ENCODE measurements at regions not wholly inside any gene's neighbourhood (a gene's known extent, or its start where the extent isn't known, plus 50 kb on each side); places are given as distances from the start of the nearest gene placed in this dataset.

GRCh38 chr5:145062280-145063062 is 772.7 kb downstream of the PRELID2 start:
- H3K4me3 ChIP-seq (ENCODE audit: low read length): no peak overlapping the region
- no peak for TF ChIP-seq CTCF (conservative IDR thresholded peaks at IDR 0.05; ENCODE audit: low read length)
- DNase-seq (ENCODE audit: low read depth): peak; percentile 1

GRCh38 chr5:145056800-145057199 is 778.3 kb downstream of the PRELID2 start:
- H3K4me3 ChIP-seq (ENCODE audit: low read length): no peak overlapping the region
- no peak for DNase-seq (ENCODE audit: low read depth)
- TF ChIP-seq CTCF (conservative IDR thresholded peaks at IDR 0.05; ENCODE audit: low read length): no peak

GRCh38 chr5:145050181-145050580 is 785.0 kb downstream of the PRELID2 start:
- no peak for TF ChIP-seq CTCF (conservative IDR thresholded peaks at IDR 0.05; ENCODE audit: low read length)
- DNase-seq (ENCODE audit: low read depth): no peak
- H3K4me3 ChIP-seq (ENCODE audit: low read length): no peak overlapping the region

GRCh38 chr5:145044970-145045369 is 790.2 kb downstream of the PRELID2 start:
- H3K4me3 ChIP-seq (ENCODE audit: low read length): no peak overlapping the region
- TF ChIP-seq CTCF (conservative IDR thresholded peaks at IDR 0.05; ENCODE audit: low read length): no peak
- DNase-seq (ENCODE audit: low read depth): no peak

GRCh38 chr5:145028626-145029025 is 806.5 kb downstream of the PRELID2 start:
- no peak for DNase-seq (ENCODE audit: low read depth)
- no peak for TF ChIP-seq CTCF (conservative IDR thresholded peaks at IDR 0.05; ENCODE audit: low read length)
- no peak overlapping the region for H3K4me3 ChIP-seq (ENCODE audit: low read length)

- DNase-seq (ENCODE audit: low read depth): no peak
- H3K4me3 ChIP-seq (ENCODE audit: low read length): no peak overlapping the region
- TF ChIP-seq CTCF (conservative IDR thresholded peaks at IDR 0.05; ENCODE audit: low read length): no peak
Observed at GRCh38 chr5:145027286-145027685, 807.9 kb downstream of the PRELID2 start.

- no peak overlapping the region for H3K4me3 ChIP-seq (ENCODE audit: low read length)
- TF ChIP-seq CTCF (conservative IDR thresholded peaks at IDR 0.05; ENCODE audit: low read length): no peak
- no peak for DNase-seq (ENCODE audit: low read depth)
Observed at GRCh38 chr5:145025775-145026174, 809.4 kb downstream of the PRELID2 start.

Data from AG10803 (cell line).